HG02870 (cell line): ENCODE measurements at regions not wholly inside any gene's neighbourhood (a gene's known extent, or its start where the extent isn't known, plus 50 kb on each side); places are given as distances from the start of the nearest gene placed in this dataset.
"Not testable (repeated sequence)": the region's sequence is repeated elsewhere in the genome, so short reads cannot be mapped to it uniquely, and the experiment has no call there.

Experiments used
- ATAC-seq: cut with Tn5 transposase; IDR thresholded peaks from one replicate; pipeline ENCODE4 v1.9.1; 2021; ENCODE audit warnings: mild to moderate bottlenecking, moderate library complexity; ENCODE audit not compliant: unreplicated experiment

DNA sequence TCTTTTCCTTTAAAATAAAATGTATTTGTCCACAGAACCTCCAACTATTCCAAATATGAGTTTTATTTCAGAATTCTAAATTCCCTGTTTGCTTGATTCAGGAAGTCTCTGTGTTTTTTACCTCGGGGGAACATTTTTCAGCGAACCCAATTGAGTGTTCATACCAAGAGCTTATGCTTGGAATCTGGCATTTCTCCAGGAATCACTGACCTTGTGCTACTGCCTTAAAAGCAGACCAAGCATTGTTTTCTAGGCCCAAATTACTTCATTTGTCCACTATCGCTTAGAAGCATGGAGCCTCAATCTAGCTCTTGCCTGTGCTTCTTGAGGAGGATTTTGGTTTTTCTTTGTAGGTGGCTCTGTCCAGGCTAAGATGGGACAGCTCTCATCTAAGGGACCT lies 59.4 kb downstream of the EBLN1 start:
- no peak for ATAC-seq

DNA sequence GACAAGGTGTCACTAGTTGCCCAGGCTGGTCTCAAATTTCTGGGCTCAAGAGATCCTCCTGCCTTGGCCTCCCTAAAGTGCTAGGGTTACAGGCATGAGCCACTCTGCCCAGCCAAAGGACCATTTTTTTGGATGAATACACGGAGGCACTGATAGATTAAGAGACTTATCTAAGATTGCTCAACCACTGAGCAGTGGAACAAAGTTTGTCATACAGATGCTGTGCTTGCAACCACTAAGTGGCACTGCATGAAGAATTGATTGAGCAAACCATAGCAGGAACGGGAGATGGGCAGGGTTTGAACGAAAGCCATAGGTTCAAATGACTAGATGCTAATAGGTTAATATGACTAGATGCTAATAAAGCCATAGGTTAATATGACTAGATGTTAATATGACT lies 61.1 kb downstream of the EBLN1 start:
- no peak for ATAC-seq

DNA sequence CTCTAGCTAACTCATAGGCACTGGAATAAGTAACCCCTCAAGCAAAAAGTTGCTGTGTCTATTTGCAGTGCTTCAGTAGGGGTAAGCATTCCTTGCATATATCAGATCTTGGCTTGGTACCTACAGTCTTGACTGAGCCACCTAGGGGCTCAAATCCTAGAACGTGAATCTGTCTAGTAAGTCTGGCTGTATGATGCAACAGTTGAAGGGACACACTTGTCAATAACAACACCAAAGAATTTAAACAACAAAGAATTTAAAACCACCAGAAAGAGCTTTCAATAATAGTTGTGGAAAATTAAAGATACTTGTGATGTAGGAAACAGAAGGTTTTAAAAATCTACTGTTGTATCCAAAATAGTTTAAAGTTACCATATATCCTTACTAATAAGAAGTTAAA lies 65.4 kb downstream of the EBLN1 start:
- no peak for ATAC-seq

DNA sequence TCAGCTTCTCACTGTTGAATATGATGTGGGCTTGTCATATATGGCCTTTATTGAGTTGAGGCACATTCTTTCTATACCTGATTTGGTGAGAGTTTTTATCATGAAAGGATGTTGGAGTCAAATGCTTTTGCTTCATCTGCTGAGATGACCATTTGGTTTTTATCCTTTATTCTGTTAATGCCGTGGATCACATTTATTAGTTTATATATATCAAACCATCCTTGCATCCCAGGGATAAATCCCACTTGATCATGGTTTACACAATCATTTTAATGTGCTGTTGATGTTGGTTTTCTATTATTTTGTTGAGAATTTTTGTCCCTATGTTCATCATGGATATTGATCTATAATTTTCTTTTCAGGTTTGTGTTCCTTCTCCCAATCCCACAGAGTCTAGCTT lies 67.0 kb downstream of the EBLN1 start:
- ATAC-seq = no peak

DNA sequence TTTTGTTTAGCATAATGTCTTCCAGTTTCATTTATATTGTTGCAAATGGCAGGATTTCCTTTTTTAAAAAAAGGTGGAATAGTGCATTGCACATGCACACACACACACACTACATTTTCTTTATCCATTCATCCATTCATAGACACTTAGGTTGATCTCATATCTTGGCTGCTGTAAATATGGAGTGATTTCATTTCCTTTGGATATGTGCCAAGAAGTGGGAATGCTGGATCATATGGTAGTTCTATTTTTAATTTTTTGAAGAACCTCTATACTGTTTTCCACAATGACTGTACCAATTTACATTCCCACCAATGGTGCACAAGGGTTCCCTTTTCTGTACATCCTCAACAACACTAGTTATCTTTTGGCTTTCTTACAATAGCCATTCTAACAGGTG lies 68.9 kb downstream of the EBLN1 start:
- ATAC-seq = no peak

DNA sequence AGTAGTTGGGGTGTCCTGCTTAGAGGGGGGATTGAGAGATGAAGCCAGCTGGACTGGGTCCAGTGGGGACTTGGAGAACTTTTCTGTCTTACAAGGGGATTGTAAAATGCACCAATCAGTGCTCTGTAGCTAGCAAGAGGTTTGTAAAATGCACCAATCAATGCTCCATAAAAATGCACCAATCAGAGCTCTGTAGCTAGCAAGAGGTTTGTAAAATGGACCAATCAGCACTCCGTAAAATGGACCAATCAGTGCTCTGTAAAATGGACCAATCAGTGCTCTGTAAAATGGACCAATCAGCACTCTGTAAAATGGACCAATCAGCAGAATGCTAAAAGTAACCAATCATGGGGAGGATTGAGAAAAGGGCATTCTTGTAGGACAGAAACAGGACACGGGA lies 71.9 kb downstream of the EBLN1 start:
- not testable (repeated sequence) for ATAC-seq

DNA sequence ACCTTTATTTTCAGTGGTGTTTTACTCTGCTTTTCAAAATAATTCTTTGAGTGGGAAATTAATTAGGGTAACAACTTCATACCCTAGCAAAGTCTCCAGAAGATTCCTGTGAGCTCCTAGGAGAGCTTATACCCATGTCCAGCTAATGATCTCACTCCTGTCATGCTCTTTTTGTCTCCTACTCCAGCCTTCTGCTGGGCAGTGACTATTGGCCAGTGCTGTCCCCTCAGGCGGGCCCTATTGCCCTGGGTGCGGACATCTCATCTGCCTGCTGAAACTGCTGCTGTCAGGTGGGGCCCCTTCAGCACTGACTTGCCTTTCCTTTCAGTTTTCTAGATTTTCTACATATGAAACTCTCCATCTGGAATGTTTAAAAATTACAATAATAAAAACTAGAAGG lies 80.3 kb downstream of the EBLN1 start:
- ATAC-seq = no peak

DNA sequence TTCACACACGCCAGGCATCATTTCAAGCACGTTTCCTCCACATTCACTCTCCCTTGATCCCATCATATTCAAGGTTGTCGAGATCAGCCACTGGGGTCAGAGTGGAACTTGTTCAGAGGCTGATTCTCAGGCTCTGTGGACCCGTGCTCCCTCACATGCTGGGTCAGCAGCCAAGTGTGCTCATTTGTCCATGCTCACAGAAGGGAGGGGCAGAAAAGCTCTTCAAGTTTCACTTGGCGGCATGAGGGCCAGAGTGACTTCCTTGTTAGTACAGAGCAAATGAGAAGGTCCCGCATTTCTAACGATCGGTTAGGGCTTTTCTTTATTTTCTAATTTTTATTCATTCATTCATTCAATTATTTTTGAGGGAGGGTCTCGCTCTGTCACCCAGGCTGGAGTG lies 82.2 kb downstream of the EBLN1 start:
- ATAC-seq = no peak

DNA sequence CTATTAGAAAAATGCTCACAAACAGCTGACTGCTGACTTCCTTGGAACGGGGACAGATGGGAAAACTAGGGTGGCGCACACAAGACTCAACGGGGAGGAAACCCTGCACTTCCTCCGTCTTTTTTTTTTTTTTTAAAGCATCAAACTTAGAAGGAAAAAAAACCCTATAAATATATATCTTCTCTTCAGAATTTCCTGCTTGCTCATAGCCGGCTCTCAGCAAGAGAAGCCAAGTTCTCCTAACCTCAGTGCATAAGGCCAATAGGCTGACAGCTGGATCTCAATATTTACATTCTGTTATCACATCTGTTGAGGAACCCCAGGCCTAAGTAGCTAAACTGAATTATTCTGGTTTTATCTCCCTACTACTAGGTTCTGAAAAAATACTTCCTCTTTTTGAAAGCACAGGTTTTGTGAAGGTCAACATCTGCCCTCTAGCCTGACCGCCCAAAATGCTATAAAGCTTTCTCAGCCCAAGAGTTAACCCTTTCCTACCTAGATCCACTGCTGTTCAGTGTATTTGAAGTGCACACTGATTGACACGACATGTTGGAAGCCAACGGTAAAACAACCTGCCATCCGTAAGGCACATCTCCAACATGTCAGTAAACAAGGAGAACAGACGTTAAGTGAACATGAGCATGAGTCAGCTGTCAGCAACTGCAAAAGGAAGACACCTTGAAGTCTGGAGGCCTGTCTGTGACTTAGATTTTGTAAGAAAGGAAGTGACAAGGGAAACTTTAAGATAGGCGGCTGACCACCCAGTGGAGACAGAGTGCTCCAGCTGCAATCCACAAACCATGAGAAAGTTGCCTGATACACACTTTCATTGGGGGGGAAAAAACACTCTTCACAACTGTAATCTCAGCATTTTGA lies 83.8 kb downstream of the EBLN1 start:
- peak; percentile 80 for ATAC-seq

DNA sequence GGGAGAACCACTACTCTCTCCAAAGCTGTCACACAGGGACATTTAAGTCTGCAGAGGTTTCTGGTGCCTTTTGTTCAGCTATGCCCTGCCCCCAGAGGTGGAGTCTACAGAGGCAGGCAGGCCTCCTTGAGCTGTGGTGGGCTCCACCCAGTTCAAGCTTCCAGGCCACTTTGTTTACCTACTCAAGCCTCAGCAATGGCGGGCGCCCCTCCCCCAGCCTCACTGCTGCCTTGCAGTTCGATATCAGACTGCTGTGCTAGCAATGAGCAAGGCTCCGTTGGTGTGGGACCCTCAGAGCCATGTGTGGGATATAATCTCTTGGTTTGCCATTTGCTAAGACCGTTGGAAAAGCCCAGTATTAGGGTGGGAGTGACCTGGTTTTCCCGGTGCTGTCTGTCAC lies 87.0 kb downstream of the EBLN1 start:
- not testable (repeated sequence) for ATAC-seq

DNA sequence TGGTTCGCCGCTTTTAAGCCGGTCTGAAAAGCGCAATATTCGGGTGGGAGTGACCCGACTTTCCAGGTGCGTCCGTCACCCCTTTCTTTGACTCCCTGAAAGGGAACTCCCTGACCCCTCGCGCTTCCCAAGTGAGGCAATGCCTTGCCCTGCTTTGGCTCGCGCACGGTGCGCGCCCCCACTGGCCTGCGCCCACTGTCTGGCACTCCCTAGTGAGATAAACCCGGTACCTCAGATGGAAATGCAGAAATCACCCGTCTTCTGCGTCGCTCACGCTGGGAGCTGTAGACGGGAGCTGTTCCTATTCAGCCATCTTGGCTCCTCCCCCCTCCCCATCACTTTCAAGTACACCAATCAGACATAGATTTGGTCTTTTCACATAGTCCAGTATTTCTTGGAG lies 88.2 kb downstream of the EBLN1 start:
- not testable (repeated sequence) for ATAC-seq

DNA sequence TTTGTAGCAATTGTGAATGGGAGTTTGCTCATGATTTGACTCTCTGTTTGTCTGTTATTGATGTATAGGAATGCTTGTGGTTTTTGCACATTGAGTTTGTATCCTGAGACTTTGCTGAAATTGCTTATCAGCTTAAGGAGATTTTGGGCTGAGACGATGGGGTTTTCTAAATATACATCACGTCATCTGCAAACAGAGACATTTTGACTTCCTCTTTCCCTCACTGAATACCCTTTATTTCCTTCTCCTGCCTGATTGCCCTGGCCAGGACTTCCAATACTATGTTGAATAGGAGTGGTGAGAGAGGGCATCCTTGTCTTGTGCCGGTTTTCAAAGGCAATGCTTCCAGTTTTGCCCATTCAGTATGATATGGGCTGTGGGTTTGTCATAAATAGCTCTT lies 96.6 kb downstream of the EBLN1 start:
- ATAC-seq = not testable (repeated sequence)

DNA sequence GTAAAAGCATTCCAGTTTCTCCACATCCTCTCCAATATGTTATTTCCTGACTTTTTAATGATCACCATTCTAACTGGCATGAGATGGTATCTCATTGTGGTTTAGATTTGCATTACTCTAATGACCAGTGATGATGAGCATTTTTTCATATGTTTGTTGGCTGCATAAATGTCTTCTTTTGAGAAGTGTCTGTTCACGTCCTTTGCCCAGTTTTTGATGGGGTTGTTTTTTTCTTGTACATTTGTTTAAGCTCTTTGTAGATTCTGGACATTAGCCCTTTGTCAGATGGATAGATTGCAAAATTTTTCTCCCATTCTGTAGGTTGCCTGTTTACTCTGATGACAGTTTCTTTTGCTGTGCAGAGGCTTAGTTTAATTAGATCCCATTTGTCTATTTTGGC lies 97.7 kb downstream of the EBLN1 start:
- ATAC-seq = not testable (repeated sequence)

DNA sequence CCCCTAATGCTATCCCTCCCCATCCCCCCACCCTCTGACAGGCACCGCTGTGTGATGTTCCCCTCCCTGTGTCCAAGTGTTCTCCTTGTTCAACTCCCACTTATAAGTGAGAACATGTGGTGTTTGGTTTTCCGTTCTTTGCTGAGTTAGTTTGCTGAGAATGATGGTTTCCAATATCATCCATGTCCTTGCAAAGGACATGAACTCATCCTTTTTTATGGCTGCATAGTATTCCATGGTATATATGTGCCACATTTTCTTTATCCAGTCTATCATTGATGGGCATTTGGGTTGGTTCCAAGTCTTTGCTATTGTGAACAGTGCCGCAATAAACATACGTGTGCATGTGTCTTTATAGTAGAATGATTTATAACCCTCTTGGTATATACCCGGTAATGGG lies 98.2 kb downstream of the EBLN1 start:
- not testable (repeated sequence) for ATAC-seq

DNA sequence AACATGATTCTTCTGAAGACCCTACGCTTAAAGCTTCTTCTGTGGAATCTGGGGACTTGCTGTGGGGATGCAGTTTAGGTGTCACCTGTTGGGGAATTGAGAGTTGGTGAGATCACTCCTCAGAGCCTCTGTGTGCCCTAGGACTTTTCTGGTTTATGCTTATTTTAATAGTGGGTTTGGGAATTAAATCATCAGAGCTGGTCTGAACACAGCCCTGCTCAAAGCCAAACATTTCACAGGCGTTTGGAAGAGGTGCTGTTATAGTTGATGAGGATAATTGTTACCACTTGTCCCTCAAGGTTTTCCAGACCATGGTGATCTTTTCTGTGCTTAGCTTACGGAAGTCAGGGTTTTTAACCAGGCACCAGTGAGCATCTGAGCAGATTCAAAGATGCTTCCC lies 106.1 kb downstream of the EBLN1 start:
- ATAC-seq = no peak

DNA sequence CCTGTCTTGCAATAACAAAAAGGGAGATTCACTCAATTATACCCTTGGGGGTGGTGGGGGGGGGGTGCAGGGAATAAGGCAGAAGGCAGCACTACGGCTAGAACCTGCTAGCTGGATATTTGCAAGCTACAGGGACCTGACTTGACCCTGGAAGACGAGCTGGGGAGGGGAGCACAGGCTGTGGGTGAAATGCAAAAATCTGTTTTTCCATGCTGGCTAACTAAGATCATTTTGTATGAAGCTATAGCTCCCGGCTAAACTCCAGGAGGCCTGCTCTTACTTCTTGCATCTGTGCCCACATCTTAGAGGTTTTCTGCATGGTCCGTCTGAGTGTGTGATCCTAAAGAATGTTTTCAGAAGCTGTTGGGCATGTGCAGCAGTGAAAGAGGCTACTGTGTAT lies 106.6 kb downstream of the EBLN1 start:
- no peak for ATAC-seq

DNA sequence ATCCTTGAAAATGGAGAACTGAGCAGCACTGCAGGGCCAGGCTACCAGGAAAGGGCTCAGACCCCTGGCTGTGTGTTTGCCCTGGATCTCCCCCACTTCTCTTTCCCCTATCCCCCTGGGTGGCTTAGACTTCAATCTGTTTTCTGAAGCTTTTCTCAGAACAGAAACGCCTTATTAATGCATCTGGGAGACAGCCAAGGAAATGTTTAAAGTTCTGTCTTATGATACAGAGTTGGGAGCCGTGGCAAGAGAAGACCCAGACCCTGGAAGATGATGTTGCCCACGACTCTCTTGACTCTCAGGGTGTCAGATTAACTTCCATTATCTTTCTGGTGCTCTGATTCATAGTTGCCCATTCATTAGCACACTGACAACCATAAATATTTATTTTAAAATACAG lies 107.1 kb downstream of the EBLN1 start:
- no peak for ATAC-seq

DNA sequence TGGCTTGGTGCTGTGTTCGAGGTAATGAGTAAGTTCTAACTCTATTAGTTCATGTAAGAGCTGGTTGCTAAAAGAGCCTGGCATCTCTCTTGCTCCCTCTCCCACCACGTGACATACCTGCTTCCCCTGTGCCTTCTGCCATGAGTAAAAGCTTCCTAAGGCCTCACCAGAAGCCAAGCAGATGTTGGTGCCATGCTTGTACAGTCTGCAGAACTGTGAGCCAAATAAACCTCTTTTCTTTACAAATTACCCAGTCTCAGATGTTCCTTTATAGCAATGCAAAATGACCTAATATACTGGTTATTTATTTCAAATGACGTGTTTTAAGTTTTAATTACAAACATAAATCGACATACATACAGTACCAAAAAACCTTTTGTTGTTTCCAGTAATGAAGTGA lies 101.7 kb upstream of the DNAJC1 start:
- ATAC-seq = no peak

DNA sequence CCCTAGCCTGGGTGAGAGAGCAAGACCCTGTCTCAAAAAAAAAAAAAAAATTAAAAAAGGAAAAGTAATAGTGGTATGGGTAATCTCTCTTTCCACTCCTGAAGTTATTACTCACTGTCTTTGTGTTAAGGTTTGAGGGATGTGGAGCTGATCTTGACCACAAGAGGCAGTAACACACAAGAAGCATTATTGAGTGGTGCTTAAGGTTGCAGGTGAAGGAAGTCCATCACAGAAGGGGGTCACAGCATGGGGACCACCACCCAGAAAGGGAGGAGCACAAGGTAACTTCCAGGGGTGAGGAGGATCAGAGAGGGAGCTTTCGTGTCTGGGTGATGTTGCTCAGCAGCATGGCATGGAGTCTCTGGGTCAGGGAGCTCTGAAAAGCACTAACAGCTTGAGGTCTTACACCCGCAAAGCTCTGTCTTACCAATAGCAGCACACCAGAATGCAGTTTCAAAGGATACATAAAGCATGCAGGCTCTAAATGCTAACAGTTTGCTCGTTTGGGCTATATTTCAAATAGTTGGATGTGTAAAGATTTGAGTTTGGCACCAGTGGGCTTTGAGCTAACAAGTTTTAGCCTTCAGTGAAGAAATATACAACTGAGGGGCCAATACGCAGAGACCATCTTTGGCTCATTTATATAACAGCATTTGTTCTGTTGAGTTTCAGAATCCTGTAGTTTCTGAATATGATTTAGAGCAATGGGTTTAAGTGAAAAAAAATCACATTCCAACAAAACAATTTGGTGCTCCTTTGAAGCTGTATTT lies 100.4 kb upstream of the DNAJC1 start:
- no peak for ATAC-seq

DNA sequence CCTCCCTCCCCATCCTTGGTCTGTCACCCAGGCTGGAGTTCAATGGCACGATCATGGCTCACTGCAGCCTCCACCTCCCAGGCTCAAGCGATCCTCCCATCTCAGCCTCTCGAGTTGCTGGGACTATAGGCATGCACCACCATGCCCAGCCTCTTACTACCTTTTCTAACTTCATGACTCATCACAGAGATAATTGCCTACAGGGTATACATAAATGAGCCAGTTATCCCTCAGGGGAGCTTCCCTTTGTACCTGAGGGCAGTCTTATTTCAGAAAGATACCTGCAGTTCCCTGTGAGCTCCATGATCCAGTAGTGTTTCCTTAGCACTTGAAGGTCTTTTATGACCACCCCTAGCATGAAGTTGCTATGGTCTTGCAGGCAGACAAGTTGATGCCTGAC lies 94.2 kb upstream of the DNAJC1 start:
- ATAC-seq = no peak

DNA sequence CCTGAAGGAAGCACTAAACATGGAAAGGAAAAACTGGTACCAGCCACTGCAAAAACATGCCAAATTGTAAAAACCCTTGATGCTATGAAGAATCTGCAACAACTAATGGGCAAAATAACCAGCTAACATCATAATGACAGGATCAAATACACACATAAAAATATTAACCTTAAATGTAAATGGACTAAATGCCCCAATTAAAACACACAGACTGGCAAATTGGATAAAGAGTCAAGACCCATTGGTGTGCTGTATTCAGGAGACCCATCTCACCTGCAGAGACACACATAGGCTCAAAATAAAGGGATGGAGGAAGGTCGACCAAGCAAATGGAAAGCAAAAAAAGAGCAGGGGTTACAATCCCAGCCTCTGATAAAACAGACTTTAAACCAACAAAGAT lies 87.7 kb upstream of the DNAJC1 start:
- not testable (repeated sequence) for ATAC-seq

DNA sequence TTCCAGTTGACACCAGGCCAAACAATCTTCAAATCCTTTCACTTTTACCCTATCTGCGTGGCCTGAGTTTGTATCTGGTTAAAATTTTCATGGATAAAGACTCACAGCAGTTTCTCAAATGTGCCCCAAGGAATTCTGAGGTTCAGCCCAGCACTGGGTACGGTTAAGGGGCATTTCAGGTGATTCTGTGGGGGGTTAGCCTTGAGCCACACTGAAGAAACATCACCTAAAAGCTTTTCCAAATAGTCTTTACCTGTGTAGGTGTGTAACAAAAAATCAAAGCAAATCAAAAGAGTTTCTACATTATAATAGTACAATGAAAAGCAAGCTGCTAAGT lies 83.8 kb upstream of the DNAJC1 start:
- ATAC-seq = no peak
